IMR-90 (cell line): ENCODE measurements at regions not wholly inside any gene's neighbourhood (a gene's known extent, or its start where the extent isn't known, plus 50 kb on each side); places are given as distances from the start of the nearest gene placed in this dataset.

ENCODE experiments used
- ATAC-seq: fragments of 200-7000 bp; cut with Tn5 transposase; 2 replicates; pipeline ENCODE4 v1.9.1; 2020; ENCODE audit warnings: low read depth, mild to moderate bottlenecking, moderate library complexity
- BruUV-seq: library from RNA; stranded (reverse); fragments of 400-500 nt; replicated peaks from 2 replicates; lab custom pipeline; 2021; lab: Mats Ljungman, UMichigan
- CTCF ChIA-PET: fragments of 300-600 bp; formaldehyde crosslinking; extraction: SDS; loops from one replicate; lab custom pipeline; 2021; ENCODE audit warnings: antibody characterized with exemption; lab: Yijun Ruan, JAX
- POLR2A ChIA-PET: fragments of 300-600 bp; sonication (Branson Sonifier 250); formaldehyde crosslinking; loops from one replicate; lab custom pipeline; 2022; ENCODE audit warnings: antibody characterized with exemption; ENCODE audit not compliant: unreplicated experiment; lab: Charles Lee
- DNase-seq: peaks from one replicate; pipeline ENCODE4 v3.0.0; 2013
- H2AFZ ChIP-seq: replicated peaks from 2 replicates; pipeline ENCODE3; 2013; ENCODE audit warnings: low read length, mild to moderate bottlenecking; ENCODE audit not compliant: poor library complexity
- H2AK5ac ChIP-seq: 2 replicates; pipeline ENCODE4 v1.6.1; 2013; ENCODE audit warnings: low read depth, low read length, inconsistent platforms
- H2AK9ac ChIP-seq: replicated peaks from 2 replicates; pipeline ENCODE3; 2013; ENCODE audit warnings: mild to moderate bottlenecking, low read depth, low read length, moderate library complexity; ENCODE audit not compliant: poor library complexity
- H2BK120ac ChIP-seq: 2 replicates; pipeline ENCODE4 v1.6.1; 2013; ENCODE audit warnings: low read depth, low read length, inconsistent platforms
- H2BK15ac ChIP-seq: 3 replicates; pipeline ENCODE4 v1.6.1; 2013; ENCODE audit warnings: low read depth, low read length, inconsistent platforms
- H2BK20ac ChIP-seq: 2 replicates; pipeline ENCODE4 v1.6.1; 2013; ENCODE audit warnings: low read depth, mild to moderate bottlenecking, inconsistent platforms, low read length, moderate library complexity
- H2BK5ac ChIP-seq: 2 replicates; pipeline ENCODE4 v1.6.1; 2013; ENCODE audit warnings: mild to moderate bottlenecking, low read depth, low read length, inconsistent platforms; ENCODE audit not compliant: poor library complexity, severe bottlenecking
- H3K14ac ChIP-seq: replicated peaks from 2 replicates; pipeline ENCODE4 v1.6.1; 2013; ENCODE audit warnings: low read depth, low read length, inconsistent platforms
- H3K18ac ChIP-seq: 2 replicates; pipeline ENCODE4 v1.6.1; 2013; ENCODE audit warnings: low read depth, low read length, control low read depth
- H3K23ac ChIP-seq: 2 replicates; pipeline ENCODE4 v1.6.1; 2013; ENCODE audit warnings: low read depth, low read length, inconsistent platforms
- H3K27ac ChIP-seq: 2 replicates; pipeline ENCODE4 v1.5.1; 2013; ENCODE audit warnings: mild to moderate bottlenecking, control low read depth, low read length; ENCODE audit not compliant: insufficient read depth
- H3K27me3 ChIP-seq: 2 replicates; pipeline ENCODE4 v1.6.1; 2013; ENCODE audit warnings: low read length; ENCODE audit not compliant: control insufficient read depth, insufficient read depth
- H3K36me3 ChIP-seq: 2 replicates; pipeline ENCODE4 v1.6.1; 2013; ENCODE audit warnings: low read length, mixed read lengths; ENCODE audit not compliant: control insufficient read depth, insufficient read depth
- H3K4ac ChIP-seq: 2 replicates; pipeline ENCODE4 v1.6.1; 2013; ENCODE audit warnings: low read depth, low read length, inconsistent platforms
- H3K4me1 ChIP-seq: 2 replicates; pipeline ENCODE4 v1.6.1; 2013; ENCODE audit warnings: low read length, mixed read lengths; ENCODE audit not compliant: control insufficient read depth, insufficient read depth
- H3K4me2 ChIP-seq: 2 replicates; pipeline ENCODE4 v1.6.1; 2013; ENCODE audit warnings: low read depth, mild to moderate bottlenecking, control low read depth, low read length, moderate library complexity
- H3K4me3 ChIP-seq: 2 replicates; pipeline ENCODE4 v1.5.1; 2013; ENCODE audit warnings: low read depth, mild to moderate bottlenecking, control low read depth, low read length, moderate library complexity; ENCODE audit not compliant: insufficient read depth
- H3K56ac ChIP-seq: 2 replicates; pipeline ENCODE4 v1.6.1; 2013; ENCODE audit warnings: low read length, inconsistent platforms; ENCODE audit not compliant: insufficient read depth; ENCODE audit errors: extremely low read depth
- H3K79me1 ChIP-seq, 2 experiments: 2 replicates each; pipeline ENCODE4 v1.6.1; 2013; ENCODE audit warnings: low read length in 2 of 2, inconsistent platforms in 1 of 2, low read depth in 1 of 2
- H3K9ac ChIP-seq: 2 replicates; pipeline ENCODE4 v1.6.1; 2013; ENCODE audit warnings: low read depth, low read length, control low read depth
- H3K9me1 ChIP-seq: 2 replicates; pipeline ENCODE4 v1.6.1; 2013; ENCODE audit warnings: low read length, inconsistent platforms; ENCODE audit not compliant: insufficient read depth
- H3K9me3 ChIP-seq: 2 replicates; pipeline ENCODE4 v1.6.1; 2013; ENCODE audit warnings: low read length; ENCODE audit not compliant: control insufficient read depth, insufficient read depth
- H4K20me1 ChIP-seq: 2 replicates; pipeline ENCODE4 v1.6.1; 2013; ENCODE audit warnings: low read length, inconsistent platforms; ENCODE audit not compliant: insufficient read depth
- H4K5ac ChIP-seq: 2 replicates; pipeline ENCODE4 v1.6.1; 2013; ENCODE audit warnings: mild to moderate bottlenecking, low read depth, low read length, control low read depth
- H4K8ac ChIP-seq, 2 experiments: 2 replicates each; pipeline ENCODE4 v1.6.1; 2013; ENCODE audit warnings: low read depth in 2 of 2, low read length in 2 of 2, control low read depth in 1 of 2, inconsistent platforms in 1 of 2
- H4K91ac ChIP-seq: 2 replicates; pipeline ENCODE4 v1.6.1; 2013; ENCODE audit warnings: low read depth, low read length, inconsistent platforms; ENCODE audit not compliant: insufficient read depth
- BHLHE40 ChIP-seq: fragments of 150-350 bp; IDR thresholded peaks from 2 replicates; pipeline ENCODE4 v1.6.1; 2016; ENCODE audit warnings: mild to moderate bottlenecking, low read depth, low read length
- CTCF ChIP-seq: conservative IDR thresholded peaks from 2 replicates; pipeline ENCODE4 v1.5.1; 2012; ENCODE audit warnings: mild to moderate bottlenecking, low read depth, low read length, improper control_type of control experiment
- ELK1 ChIP-seq: fragments of 150-350 bp; IDR thresholded peaks from 2 replicates; pipeline ENCODE4 v1.6.1; 2016; ENCODE audit warnings: low read depth, mild to moderate bottlenecking, low read length, moderate library complexity, borderline replicate concordance
- FOS ChIP-seq: fragments of 150-350 bp; IDR thresholded peaks from 2 replicates; pipeline ENCODE4 v1.6.1; 2016; ENCODE audit warnings: low read depth, low read length
- MAFK ChIP-seq: IDR thresholded peaks from 2 replicates; pipeline ENCODE4 v1.6.1; 2012; ENCODE audit warnings: low read depth, low read length, improper control_type of control experiment
- MAZ ChIP-seq: IDR thresholded peaks from 2 replicates; pipeline ENCODE4 v1.6.1; 2012; ENCODE audit warnings: low read depth, mild to moderate bottlenecking, low read length, improper control_type of control experiment, moderate library complexity, borderline replicate concordance
- MXI1 ChIP-seq: IDR thresholded peaks from 2 replicates; pipeline ENCODE4 v1.6.1; 2012; ENCODE audit warnings: low read depth, mild to moderate bottlenecking, low read length, moderate library complexity, borderline replicate concordance
- NFE2L2 ChIP-seq: fragments of 150-350 bp; IDR thresholded peaks from 2 replicates; pipeline ENCODE4 v1.6.1; 2016; ENCODE audit warnings: low read depth, mild to moderate bottlenecking, low read length
- POLR2A ChIP-seq: IDR thresholded peaks from 2 replicates; pipeline ENCODE4 v1.6.1; 2012; ENCODE audit warnings: mild to moderate bottlenecking, low read depth, low read length
- RAD21 ChIP-seq: IDR thresholded peaks from 2 replicates; pipeline ENCODE4 v1.6.1; 2012; ENCODE audit warnings: low read length, improper control_type of control experiment
- RCOR1 ChIP-seq: IDR thresholded peaks from 2 replicates; pipeline ENCODE4 v1.6.1; 2012; ENCODE audit warnings: mild to moderate bottlenecking, low read length, improper control_type of control experiment; ENCODE audit not compliant: insufficient replicate concordance
- RFX5 ChIP-seq: IDR thresholded peaks from 2 replicates; pipeline ENCODE4 v1.8.0; 2012; ENCODE audit warnings: low read depth, mild to moderate bottlenecking, low read length, moderate library complexity
- SMC3 ChIP-seq: fragments of 150-350 bp; IDR thresholded peaks from 2 replicates; pipeline ENCODE4 v1.6.1; 2016; ENCODE audit warnings: low read depth, mild to moderate bottlenecking, antibody characterized with exemption, low read length, moderate library complexity
- WGBS, 2 experiments: methylation state at CpG; one replicate each; pipeline versions ENCODE4 v1.1.5 to v1.1.7; 2013; ENCODE audit warnings: missing lambda C conversion rate in 2 of 2; ENCODE audit not compliant: insufficient read length in 1 of 2; ENCODE audit errors: extremely low coverage in 2 of 2; 5-methylcytosine and 5-hydroxymethylcytosine counted together
- dilution Hi-C: fragments of 300-500 bp; cut with HindIII; formaldehyde crosslinking; loops from one replicate; pipeline ENCODE4 v1.14.3; 2018; ENCODE audit warnings: low sequenced_read_pairs; ENCODE audit not compliant: unreplicated experiment
- in situ Hi-C: fragments of 300-500 bp; cut with MboI; formaldehyde crosslinking; loops from 3 replicates; pipeline ENCODE4 v1.14.3; 2019; ENCODE audit warnings: low sequenced_read_pairs, inconsistent platforms, mixed read lengths
- intact Hi-C: fragments of 100-400 bp; cut with micrococcal nuclease; formaldehyde crosslinking; loops from 2 replicates; pipeline ENCODE4 v1.10.0; 2022

- no peak overlapping the region for H2AK9ac ChIP-seq
- POLR2A ChIA-PET = no interaction called here
- H3K9me1 ChIP-seq = no peaks in the 10 kb centered on the region
- CTCF ChIA-PET = no interaction called here
- H3K23ac ChIP-seq = no peak overlapping the region
- H3K56ac ChIP-seq = no peak overlapping the region; the same call in 1 of the 2 replicates
- no peaks in the 10 kb centered on the region for H3K9me3 ChIP-seq
- H3K36me3 ChIP-seq = no peaks in the 10 kb centered on the region
- H2BK20ac ChIP-seq = no peak overlapping the region
- H3K27ac ChIP-seq = no peak overlapping the region
- H3K4me3 ChIP-seq = no peak overlapping the region
- no peak overlapping the region for H4K8ac ChIP-seq
- H3K79me1 ChIP-seq = no peaks in the 10 kb centered on the region
- no peak overlapping the region for H4K5ac ChIP-seq
- no peak overlapping the region for H3K14ac ChIP-seq
- in situ Hi-C loops = no loop called here
- no peaks in the 10 kb centered on the region for H4K20me1 ChIP-seq
- no CpG with 5 or more reads among the region's 3 CpGs for WGBS, 2 experiments
- TF ChIP-seq RCOR1 = no peak
- no peak for TF ChIP-seq MXI1
- TF ChIP-seq RAD21 = no peak
- TF ChIP-seq POLR2A = no peak
- TF ChIP-seq RFX5 = no peak
- no peak for TF ChIP-seq SMC3
- TF ChIP-seq NFE2L2 = no peak
- TF ChIP-seq CTCF = no peak
- TF ChIP-seq BHLHE40 = no peak
- no peak for TF ChIP-seq MAFK
- no peak for TF ChIP-seq ELK1
- TF ChIP-seq MAZ = no peak
- TF ChIP-seq FOS = no peak
- no peak overlapping the region for H3K18ac ChIP-seq
- H3K4me2 ChIP-seq = no peak overlapping the region
- no peak overlapping the region for H2BK5ac ChIP-seq
- no peak overlapping the region for H3K4ac ChIP-seq
- dilution Hi-C loops = no loop called here
- BruUV-seq = no TSS peak
- H2BK15ac ChIP-seq = no peak overlapping the region
- H2AFZ ChIP-seq = no peak overlapping the region
- H3K27me3 ChIP-seq = no peaks in the 10 kb centered on the region
- DNase-seq (no peak), ATAC-seq (no peak)
- no peak overlapping the region for H4K91ac ChIP-seq
- no peak overlapping the region for H2BK120ac ChIP-seq
- no peak overlapping the region for H2AK5ac ChIP-seq
- no peak overlapping the region for H3K9ac ChIP-seq
- 0 out of 2 replicates have a peak, but pooled peaks cover 2% of the 10 kb centered on the region for H3K4me1 ChIP-seq
- intact Hi-C loops = no loop called here
Observed at GRCh38 chr2:212727751-212728150, 189.1 kb upstream of the ERBB4 start.
